H1 (cell line): ENCODE measurements at regions not wholly inside any gene's neighbourhood (a gene's known extent, or its start where the extent isn't known, plus 50 kb on each side); places are given as distances from the start of the nearest gene placed in this dataset.

ENCODE experiments used
- CTCF ChIA-PET: fragments of 300-600 bp; sonication (Branson Sonifier 250); formaldehyde crosslinking; loops from one replicate; lab custom pipeline; 2021; ENCODE audit not compliant: partially characterized antibody; lab: Charles Lee
- POLR2A ChIA-PET: fragments of 300-600 bp; sonication (Branson Sonifier 250); formaldehyde crosslinking; loops from one replicate; lab custom pipeline; 2021; ENCODE audit warnings: inconsistent platforms; ENCODE audit not compliant: partially characterized antibody; lab: Charles Lee
- DNase-seq, 2 experiments: peaks; one replicate each; pipeline versions ENCODE4 v3.0.0 to v3.0.0-alpha.2; 2010 to 2022; ENCODE audit warnings: low spot score in 2 of 2, low read depth in 1 of 2, mixed read lengths in 1 of 2
- FAIRE-seq: peaks from 2 replicates; lab custom pipeline; 2011; peaks lifted over from hg19 to GRCh38; lab: Jason Lieb, UNC
- H2AFZ ChIP-seq: 2 replicates; pipeline ENCODE4 v1.8.1; 2012; ENCODE audit warnings: low read length, inconsistent platforms
- H2AK5ac ChIP-seq: 2 replicates; pipeline ENCODE4 v1.6.1; 2013; ENCODE audit warnings: low read depth, low read length
- H2BK120ac ChIP-seq: replicated peaks from 2 replicates; pipeline ENCODE3; 2013; ENCODE audit warnings: low read depth, low read length, inconsistent platforms
- H2BK12ac ChIP-seq: 2 replicates; pipeline ENCODE4 v1.6.1; 2013; ENCODE audit warnings: low read depth, low read length
- H2BK15ac ChIP-seq: 2 replicates; pipeline ENCODE4 v1.6.1; 2013; ENCODE audit warnings: low read length
- H2BK20ac ChIP-seq: 2 replicates; pipeline ENCODE4 v1.6.1; 2013; ENCODE audit warnings: low read length
- H2BK5ac ChIP-seq: 2 replicates; pipeline ENCODE4 v1.6.1; 2013; ENCODE audit warnings: low read depth, low read length
- H3K14ac ChIP-seq: 2 replicates; pipeline ENCODE4 v1.6.1; 2013; ENCODE audit warnings: inconsistent platforms; ENCODE audit not compliant: insufficient read length
- H3K18ac ChIP-seq: 2 replicates; pipeline ENCODE4 v1.6.1; 2013; ENCODE audit warnings: low read length; ENCODE audit errors: extremely low read depth
- H3K23ac ChIP-seq: 2 replicates; pipeline ENCODE4 v1.6.1; 2013; ENCODE audit warnings: inconsistent platforms; ENCODE audit not compliant: insufficient read length
- H3K23me2 ChIP-seq: 2 replicates; pipeline ENCODE4 v1.6.1; 2013; ENCODE audit warnings: low read depth, low read length
- H3K27ac ChIP-seq: 2 replicates; pipeline ENCODE4 v1.6.1; 2011; ENCODE audit warnings: low read depth, low read length, inconsistent platforms
- H3K27me3 ChIP-seq, 4 experiments: replicated peaks in 1 of 4; 1 replicate in 1 of 4; 2 replicates in 3 of 4; pipeline versions ENCODE4 v1.6.1 to v1.8.1; 2011 to 2013; ENCODE audit warnings: low read length in 3 of 4, mild to moderate bottlenecking in 3 of 4, inconsistent platforms in 2 of 4, mixed read lengths in 2 of 4, moderate library complexity in 1 of 4; ENCODE audit not compliant: control insufficient read depth in 3 of 4, insufficient read depth in 3 of 4; ENCODE audit errors: extremely low read depth in 1 of 4
- H3K36me3 ChIP-seq, 4 experiments: 2 replicates each; pipeline versions ENCODE4 v1.6.1 to v1.8.1; 2011 to 2013; ENCODE audit warnings: mild to moderate bottlenecking in 4 of 4, low read length in 3 of 4, moderate library complexity in 2 of 4, control low read depth in 1 of 4, inconsistent platforms in 1 of 4; ENCODE audit not compliant: insufficient read depth in 4 of 4, control insufficient read depth in 2 of 4
- H3K4ac ChIP-seq: replicated peaks from 2 replicates; pipeline ENCODE3; 2013; ENCODE audit warnings: low read length, low read depth, mixed read lengths, inconsistent platforms; ENCODE audit not compliant: insufficient read length
- H3K4me1 ChIP-seq, 4 experiments: replicated peaks in 1 of 4; 1 replicate in 1 of 4; 2 replicates in 3 of 4; pipeline versions ENCODE4 v1.6.1 to v1.8.1; 2011 to 2013; ENCODE audit warnings: low read length in 3 of 4, inconsistent platforms in 2 of 4, mixed read lengths in 1 of 4; ENCODE audit not compliant: insufficient read depth in 4 of 4, control insufficient read depth in 3 of 4
- H3K4me2 ChIP-seq, 2 experiments: 2 replicates each; pipeline versions ENCODE4 v1.6.1 to v1.8.1; 2011 to 2013; ENCODE audit warnings: low read depth in 2 of 2, low read length in 2 of 2, control low read depth in 1 of 2, inconsistent platforms in 1 of 2, mild to moderate bottlenecking in 1 of 2; ENCODE audit not compliant: insufficient read depth in 1 of 2
- H3K4me3 ChIP-seq, 4 experiments: fragments of 200-600, 300-600 bp in 1 of 4; sonication (generic), shearing (Covaris generic), sonication (Bioruptor Twin) in 1 of 4; 2 replicates each; pipeline versions ENCODE4 v1.5.1 to v1.8.1; 2011 to 2016; ENCODE audit warnings: low read length in 4 of 4, low read depth in 3 of 4, control low read depth in 2 of 4, inconsistent platforms in 2 of 4, mild to moderate bottlenecking in 2 of 4, mixed read lengths in 1 of 4, moderate library complexity in 1 of 4; ENCODE audit not compliant: insufficient read depth in 2 of 4; ENCODE audit errors: extremely low read depth in 1 of 4
- H3K56ac ChIP-seq: replicated peaks from 2 replicates; pipeline ENCODE3; 2013; ENCODE audit warnings: low read depth, mild to moderate bottlenecking, mixed read lengths, low read length, inconsistent platforms; ENCODE audit not compliant: insufficient read length
- H3K79me1 ChIP-seq: 2 replicates; pipeline ENCODE4 v1.6.1; 2013; ENCODE audit warnings: low read depth, low read length, control low read depth
- H3K79me2 ChIP-seq, 2 experiments: 2 replicates each; pipeline versions ENCODE4 v1.6.1 to v1.8.1; 2012 to 2013; ENCODE audit warnings: low read length in 2 of 2, mild to moderate bottlenecking in 2 of 2, inconsistent platforms in 1 of 2; ENCODE audit not compliant: insufficient read depth in 2 of 2, control insufficient read depth in 1 of 2
- H3K9ac ChIP-seq, 4 experiments: replicated peaks in 1 of 4; 1 replicate in 1 of 4; 2 replicates in 3 of 4; pipeline versions ENCODE4 v1.6.1 to v1.8.1; 2011 to 2013; ENCODE audit warnings: low read depth in 3 of 4, low read length in 3 of 4, control low read depth in 2 of 4, mild to moderate bottlenecking in 2 of 4, moderate library complexity in 2 of 4, inconsistent platforms in 1 of 4; ENCODE audit errors: extremely low read depth in 1 of 4
- H3K9me3 ChIP-seq, 2 experiments: 2 replicates each; pipeline versions ENCODE4 v1.6.1 to v1.8.1; 2012 to 2013; ENCODE audit warnings: mild to moderate bottlenecking in 2 of 2, moderate library complexity in 2 of 2, control low read depth in 1 of 2, inconsistent platforms in 1 of 2, low read depth in 1 of 2, low read length in 1 of 2, mixed read lengths in 1 of 2; ENCODE audit not compliant: insufficient read depth in 2 of 2
- H4K20me1 ChIP-seq, 2 experiments: replicated peaks in 1 of 2; 2 replicates each; pipeline versions ENCODE3 to v1.8.1; 2011 to 2013; ENCODE audit warnings: inconsistent platforms in 2 of 2, low read length in 2 of 2, mild to moderate bottlenecking in 1 of 2; ENCODE audit not compliant: insufficient read depth in 2 of 2, control insufficient read depth in 1 of 2
- H4K5ac ChIP-seq: 2 replicates; pipeline ENCODE4 v1.6.1; 2013; ENCODE audit warnings: low read length, low read depth, mixed read lengths, inconsistent platforms; ENCODE audit not compliant: insufficient read length
- H4K8ac ChIP-seq: 2 replicates; pipeline ENCODE4 v1.8.0; 2013; ENCODE audit warnings: mild to moderate bottlenecking, moderate library complexity, low read length, inconsistent platforms; ENCODE audit not compliant: insufficient read depth; ENCODE audit errors: extremely low read depth
- H4K91ac ChIP-seq: replicated peaks from 2 replicates; pipeline ENCODE3; 2013; ENCODE audit warnings: low read length, mixed read lengths, inconsistent platforms; ENCODE audit not compliant: insufficient read length
- BACH1 ChIP-seq: IDR thresholded peaks from 2 replicates; pipeline ENCODE4 v1.6.1; 2012; ENCODE audit warnings: low read length, improper control_type of control experiment
- CBX5 ChIP-seq: fragments of 300-800, 300-1000 bp; sonication (generic); IDR thresholded peaks from 2 replicates; pipeline ENCODE4 v1.7.1; 2016; ENCODE audit warnings: antibody characterized with exemption, low read length, low read depth
- CHD1 ChIP-seq: IDR thresholded peaks from 2 replicates; pipeline ENCODE4 v1.6.1; 2012; ENCODE audit warnings: low read depth, low read length, improper control_type of control experiment
- CREB1 ChIP-seq: IDR thresholded peaks from 2 replicates; pipeline ENCODE4 v1.6.1; 2012; ENCODE audit warnings: inconsistent platforms
- E2F6 ChIP-seq: IDR thresholded peaks from 2 replicates; pipeline ENCODE4 v1.6.1; 2012; ENCODE audit warnings: inconsistent platforms
- JUN ChIP-seq: IDR thresholded peaks from 2 replicates; pipeline ENCODE4 v1.6.1; 2011; ENCODE audit warnings: low read depth, mild to moderate bottlenecking, improper control_type of control experiment, low read length
- MAFK ChIP-seq: IDR thresholded peaks from 2 replicates; pipeline ENCODE4 v1.6.1; 2012; ENCODE audit warnings: low read depth, mild to moderate bottlenecking, improper control_type of control experiment, low read length
- NRF1 ChIP-seq: IDR thresholded peaks from 2 replicates; pipeline ENCODE4 v1.6.1; 2011; ENCODE audit warnings: mild to moderate bottlenecking, low read depth, low read length, improper control_type of control experiment
- POLR2AphosphoS5 ChIP-seq: IDR thresholded peaks from 2 replicates; pipeline ENCODE4 v1.6.1; 2011; ENCODE audit warnings: low read depth, low read length
- RXRA ChIP-seq: IDR thresholded peaks from 2 replicates; pipeline ENCODE4 v1.6.1; 2011; ENCODE audit warnings: low read depth, mild to moderate bottlenecking, low read length, moderate library complexity; ENCODE audit not compliant: insufficient read depth
- WGBS, 2 experiments: shearing (Covaris generic) in 1 of 2; methylation state at CpG; one replicate each; pipeline versions ENCODE4 v1.1.6 to v1.1.7; 2013 to 2015; ENCODE audit warnings: low lambda C conversion rate in 2 of 2, mixed read lengths in 2 of 2, inconsistent platforms in 1 of 2, low coverage in 1 of 2, missing lambda C conversion rate in 1 of 2; ENCODE audit not compliant: insufficient replicate concordance in 2 of 2, insufficient coverage in 1 of 2, insufficient read length in 1 of 2; ENCODE audit errors: extremely low coverage in 1 of 2, missing lambda C conversion rate in 1 of 2; 5-methylcytosine and 5-hydroxymethylcytosine counted together

- WGBS, 2 experiments = 87% methylated on average over 3 of the region's 3 CpGs; no CpG with 5 or more reads in 1 of the 2 experiments
- Histone ChIP-seq H3K56ac (no peak overlapping the region), H2BK5ac (no peak overlapping the region), H3K27me3 (no peaks in the 10 kb centered on the region), H3K79me2 (no peaks in the 10 kb centered on the region), H3K14ac (no peak overlapping the region), H2BK15ac (no peak overlapping the region; the same call in 1 of the 2 replicates), H3K36me3 (no peaks in the 10 kb centered on the region), H3K4me1 (peaks cover 0 to 3% (median 1%) of the 10 kb centered on the region in 4 experiments; a peak in 3 of 7 replicates), H4K20me1 (no peaks in the 10 kb centered on the region), H3K4me2 (no peak overlapping the region), H4K8ac (no peak overlapping the region), H2AFZ (no peak overlapping the region), H2BK20ac (no peak overlapping the region), H2AK5ac (no peak overlapping the region), H3K79me1 (no peaks in the 10 kb centered on the region), H3K4ac (no peak overlapping the region), H3K23ac (no peak overlapping the region), H2BK120ac (no peak overlapping the region), H3K27ac (no peak overlapping the region), H2BK12ac (no peak overlapping the region), H4K5ac (no peak overlapping the region), H3K23me2 (no peaks in the 10 kb centered on the region), H3K18ac (no peak overlapping the region), H3K4me3 (no peak overlapping the region), H4K91ac (no peak overlapping the region), H3K9ac (no peak overlapping the region), H3K9me3 (no peaks in the 10 kb centered on the region)
- FAIRE-seq (no peak), DNase-seq (no peak)
- ChIA-PET CTCF (interaction anchor here (1.4 to 1.8 kb wide), 2 partner anchors 89 to 191 kb away, joined by 4 to 6 read pairs; no protein-coding TSS in a partner anchor), POLR2A (interaction anchor here (1.3 kb wide), 1 partner anchor 9 kb away, joined by 4 read pairs; no protein-coding TSS in a partner anchor)
- TF ChIP-seq CHD1 (no peak), E2F6 (no peak), CREB1 (no peak), NRF1 (no peak), JUN (no peak), RXRA (no peak), BACH1 (no peak), CBX5 (no peak), MAFK (no peak), POLR2AphosphoS5 (no peak)
These were observed 92.5 kb upstream of the RBBP8 start for GRCh38 chr18:22840606-22841144.
